A549 (cell line): ENCODE measurements at regions not wholly inside any gene's neighbourhood (a gene's known extent, or its start where the extent isn't known, plus 50 kb on each side); places are given as distances from the start of the nearest gene placed in this dataset.

ENCODE experiments used
- ATAC-seq, 2 experiments: fragments of 200-7000 bp in 1 of 2; fragments of >200 bp in 1 of 2; cut with Nextera tagmentation in 1 of 2; cut with Tn5 transposase in 1 of 2; 3 replicates each; pipeline versions ENCODE4 v1.8.0 to v1.9.1; 2018 to 2020; ENCODE audit warnings: mild to moderate bottlenecking in 1 of 2, moderate library complexity in 1 of 2
- CTCF ChIA-PET: fragments of 300-600 bp; sonication (Branson Sonifier 250); formaldehyde crosslinking; extraction: SDS; loops from one replicate; lab custom pipeline; 2021; ENCODE audit warnings: antibody characterized with exemption, inconsistent platforms; lab: Yijun Ruan, JAX
- POLR2A ChIA-PET: fragments of 350-600 bp; formaldehyde crosslinking; extraction: SDS; loops from one replicate; lab custom pipeline; 2021; ENCODE audit warnings: antibody characterized with exemption, inconsistent platforms; lab: Yijun Ruan, JAX
- DNase-seq, 2 experiments: peaks; one replicate each; pipeline versions ENCODE4 v3.0.0 to v3.0.0-alpha.2; 2011 to 2016; ENCODE audit warnings: low read depth in 1 of 2, low spot score in 1 of 2
- FAIRE-seq: peaks from 2 replicates; lab custom pipeline; 2011; peaks lifted over from hg19 to GRCh38; lab: Jason Lieb, UNC
- H3K27ac ChIP-seq, 2 experiments: fragments of >200 bp; sonication (Bioruptor Twin); formaldehyde crosslinking; 3 replicates each; pipeline ENCODE4 v1.5.1; 2016 to 2017
- H3K4me1 ChIP-seq: fragments of >200 bp; sonication (Bioruptor Twin); formaldehyde crosslinking; 3 replicates; pipeline ENCODE4 v1.6.1; 2016
- H3K4me2 ChIP-seq: fragments of >200 bp; sonication (Bioruptor Twin); formaldehyde crosslinking; 3 replicates; pipeline ENCODE4 v1.6.1; 2016
- H3K4me3 ChIP-seq: fragments of >200 bp; sonication (Bioruptor Twin); formaldehyde crosslinking; 3 replicates; pipeline ENCODE4 v1.5.1; 2016
- H3K9me3 ChIP-seq: fragments of >200 bp; sonication (Bioruptor Twin); formaldehyde crosslinking; 3 replicates; pipeline ENCODE4 v1.6.1; 2016
- CBX8 ChIP-seq: fragments of 200-600 bp; sonication (generic); IDR thresholded peaks from 2 replicates; pipeline ENCODE4 v1.6.1; 2016
- CHD4 ChIP-seq: fragments of 200-600 bp; sonication (generic); IDR thresholded peaks from 2 replicates; pipeline ENCODE4 v1.6.1; 2016; ENCODE audit warnings: antibody characterized with exemption, mild to moderate bottlenecking, borderline replicate concordance
- CTCF ChIP-seq: fragments of >200 bp; sonication (Bioruptor Twin); formaldehyde crosslinking; IDR thresholded peaks from 3 replicates; pipeline ENCODE4 v1.5.1; 2016
- E2F6 ChIP-seq: IDR thresholded peaks from 2 replicates; pipeline ENCODE4 v1.6.1; 2012; ENCODE audit warnings: low read depth, borderline replicate concordance
- ELK1 ChIP-seq: fragments of 150-350 bp; IDR thresholded peaks from 2 replicates; pipeline ENCODE4 v1.6.1; 2014; ENCODE audit warnings: low read depth, mild to moderate bottlenecking, low read length
- ESRRA ChIP-seq: fragments of 150-350 bp; IDR thresholded peaks from 2 replicates; pipeline ENCODE4 v1.6.1; 2014; ENCODE audit warnings: mild to moderate bottlenecking, low read length, borderline replicate concordance
- FOXS1 ChIP-seq: fragments of 250-450 bp; sonication (Bioruptor Pico); IDR thresholded peaks from 2 replicates; pipeline ENCODE4 v1.5.0; 2020; ENCODE audit warnings: mild to moderate bottlenecking, moderate library complexity
- GATA3 ChIP-seq: IDR thresholded peaks from 2 replicates; pipeline ENCODE4 v1.6.1; 2012; ENCODE audit warnings: borderline replicate concordance
- HES2 ChIP-seq: fragments of >200 bp; sonication (Bioruptor Twin); formaldehyde crosslinking; IDR thresholded peaks from 2 replicates; pipeline ENCODE4 v1.6.1; 2016
- HEYL ChIP-seq: fragments of 250-450 bp; sonication (Bioruptor Pico); IDR thresholded peaks from 2 replicates; pipeline ENCODE4 v1.8.0; 2021; ENCODE audit warnings: mild to moderate bottlenecking, moderate library complexity
- HOXB13 ChIP-seq: fragments of 250-450 bp; sonication (Bioruptor Pico); IDR thresholded peaks from 2 replicates; pipeline ENCODE4 v1.5.0; 2020; ENCODE audit warnings: low read depth, mild to moderate bottlenecking, moderate library complexity
- JUN ChIP-seq, 2 experiments: fragments of >200 bp; sonication (Bioruptor Twin); formaldehyde crosslinking; IDR thresholded peaks; 2 replicates in 1 of 2; 3 replicates in 1 of 2; pipeline ENCODE4 v1.6.1; 2016 to 2017
- NFE2L2 ChIP-seq: fragments of 150-350 bp; conservative IDR thresholded peaks from 2 replicates; pipeline ENCODE4 v1.6.1; 2014; ENCODE audit warnings: low read length
- PHF8 ChIP-seq: fragments of 200-600 bp; sonication (generic); IDR thresholded peaks from 2 replicates; pipeline ENCODE4 v1.6.1; 2016; ENCODE audit warnings: low read depth, mild to moderate bottlenecking, antibody characterized with exemption, moderate library complexity, borderline replicate concordance
- POLR2A ChIP-seq: IDR thresholded peaks from 2 replicates; pipeline ENCODE4 v1.6.1; 2012; ENCODE audit warnings: mild to moderate bottlenecking, low read length
- POLR2AphosphoS2 ChIP-seq: conservative IDR thresholded peaks from 2 replicates; pipeline ENCODE4 v1.6.1; 2012; ENCODE audit warnings: low read length, improper control_type of control experiment, inconsistent platforms
- RAD21 ChIP-seq, 2 experiments: fragments of >200 bp in 1 of 2; sonication (Bioruptor Twin) in 1 of 2; formaldehyde crosslinking in 1 of 2; IDR thresholded peaks in 1 of 2; conservative IDR thresholded peaks in 1 of 2; 2 replicates in 1 of 2; 3 replicates in 1 of 2; pipeline ENCODE4 v1.6.1; 2012 to 2018; ENCODE audit warnings: inconsistent platforms in 1 of 2
- RARB ChIP-seq: fragments of 250-450 bp; sonication (Bioruptor Pico); IDR thresholded peaks from 2 replicates; pipeline ENCODE4 v1.8.0; 2021; ENCODE audit warnings: mild to moderate bottlenecking, moderate library complexity
- SREBF2 ChIP-seq: fragments of 450-650 bp; IDR thresholded peaks from 2 replicates; pipeline ENCODE4 v1.6.1; 2014; ENCODE audit warnings: mild to moderate bottlenecking, moderate library complexity
- ZFP36 ChIP-seq: fragments of 450-650 bp; IDR thresholded peaks from 2 replicates; pipeline ENCODE4 v1.6.1; 2014; ENCODE audit warnings: borderline replicate concordance; ENCODE audit not compliant: partially characterized antibody
- ZSCAN20 ChIP-seq: fragments of 250-450 bp; sonication (Bioruptor Pico); IDR thresholded peaks from 2 replicates; pipeline ENCODE4 v1.8.0; 2022; ENCODE audit warnings: mild to moderate bottlenecking, moderate library complexity
- WGBS: methylation state at CpG from one replicate; pipeline ENCODE4 v1.1.6; 2017; ENCODE audit errors: missing lambda C conversion rate; 5-methylcytosine and 5-hydroxymethylcytosine counted together

GRCh38 chr20:48159145-48160008 lies 374.1 kb upstream of the SULF2 start:
- TF ChIP-seq POLR2A, result no peak
- TF ChIP-seq NFE2L2, result no peak
- TF ChIP-seq CTCF, result no peak
- no peak for TF ChIP-seq E2F6
- TF ChIP-seq GATA3, result no peak
- no peak for TF ChIP-seq HES2
- TF ChIP-seq CHD4, result no peak
- TF ChIP-seq RAD21 (conservative IDR thresholded peaks at IDR 0.05 in 1 of 2, IDR thresholded peaks at IDR 0.05 in 1 of 2), result no peak
- TF ChIP-seq ZFP36, result no peak
- no peak for TF ChIP-seq SREBF2
- no peak for TF ChIP-seq JUN (IDR thresholded peaks at IDR 0.05)
- TF ChIP-seq PHF8, result no peak
- TF ChIP-seq HOXB13 (CRISPR knock-in tag), result no peak
- no peak for TF ChIP-seq CBX8
- no peak for TF ChIP-seq ELK1
- no peak for TF ChIP-seq ZSCAN20
- no peak for TF ChIP-seq HEYL
- TF ChIP-seq, all 56 proteins: peak for 0
- ChIA-PET CTCF (interaction anchor here (0.7 to 1.5 kb wide), 2 partner anchors 11 to 90 kb away, joined by 3 to 4 read pairs; no protein-coding TSS in a partner anchor), POLR2A (no interaction called here)
- Histone ChIP-seq H3K9me3 (peaks cover 20% of the 10 kb centered on the region), H3K4me1 (no peaks in the 10 kb centered on the region), H3K27ac (no peak overlapping the region), H3K4me2 (no peak overlapping the region), H3K4me3 (no peak overlapping the region)
- WGBS, result 20% methylated on average over 11 of the region's 11 CpGs
- ATAC-seq, result no peak
- FAIRE-seq, result no peak
- DNase-seq, result no peak

GRCh38 chr20:48158014-48158413 lies 372.7 kb upstream of the SULF2 start:
- POLR2A ChIA-PET, result no interaction called here
- ATAC-seq (no peak), FAIRE-seq (no peak), DNase-seq (no peak)
- TF ChIP-seq POLR2AphosphoS2 (no peak), CHD4 (no peak), FOXS1 (no peak), RARB (CRISPR knock-in tag) (no peak), CTCF (no peak), POLR2A (no peak), ESRRA (no peak)
- Histone ChIP-seq H3K9me3 (peaks cover 20% of the 10 kb centered on the region), H3K4me3 (no peak overlapping the region), H3K4me1 (no peaks in the 10 kb centered on the region), H3K4me2 (no peak overlapping the region), H3K27ac (no peak overlapping the region)
- WGBS, result 14% methylated on average over 2 of the region's 2 CpGs
- CTCF ChIA-PET, result no interaction called here
